OCI-LY3 (cell line): ENCODE measurements at regions not wholly inside any gene's neighbourhood (a gene's known extent, or its start where the extent isn't known, plus 50 kb on each side); places are given as distances from the start of the nearest gene placed in this dataset.

Experiments
- EZH2phosphoT487 ChIP-seq: fragments of 200-600 bp; shearing (Covaris generic); IDR thresholded peaks from 2 replicates; pipeline ENCODE4 v1.6.1; 2018; ENCODE audit warnings: antibody characterized with exemption, mixed run types, low read depth
- TF ChIP-seq, protein P1 (sequence below): fragments of 200-600, 300-600 bp; sonication (generic); IDR thresholded peaks from 2 replicates; pipeline ENCODE4 v1.5.1; 2014; ENCODE audit warnings: antibody characterized with exemption, low read length, low read depth

DNA sequence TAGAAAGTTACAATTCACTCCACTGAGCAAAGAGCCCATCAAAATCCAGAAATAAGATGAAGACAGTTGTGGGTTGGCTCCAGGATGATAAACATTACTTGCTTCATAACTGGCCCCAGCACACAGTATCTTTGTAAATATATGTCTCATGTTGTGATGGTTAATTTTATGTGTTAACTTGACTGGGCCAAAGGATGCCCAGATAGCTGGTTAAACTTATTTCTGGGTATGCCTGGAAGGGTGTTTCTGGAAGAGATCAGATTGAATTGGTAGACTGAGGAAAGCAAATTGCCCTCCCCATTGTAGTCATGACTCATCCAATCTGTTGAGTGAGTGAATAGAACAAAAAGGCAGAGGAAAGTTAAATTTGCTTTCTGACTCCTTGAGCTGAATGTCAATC, 373.8 kb downstream of the LNPK start:
- TF ChIP-seq EZH2phosphoT487, result no peak
- TF ChIP-seq, protein P1, sequence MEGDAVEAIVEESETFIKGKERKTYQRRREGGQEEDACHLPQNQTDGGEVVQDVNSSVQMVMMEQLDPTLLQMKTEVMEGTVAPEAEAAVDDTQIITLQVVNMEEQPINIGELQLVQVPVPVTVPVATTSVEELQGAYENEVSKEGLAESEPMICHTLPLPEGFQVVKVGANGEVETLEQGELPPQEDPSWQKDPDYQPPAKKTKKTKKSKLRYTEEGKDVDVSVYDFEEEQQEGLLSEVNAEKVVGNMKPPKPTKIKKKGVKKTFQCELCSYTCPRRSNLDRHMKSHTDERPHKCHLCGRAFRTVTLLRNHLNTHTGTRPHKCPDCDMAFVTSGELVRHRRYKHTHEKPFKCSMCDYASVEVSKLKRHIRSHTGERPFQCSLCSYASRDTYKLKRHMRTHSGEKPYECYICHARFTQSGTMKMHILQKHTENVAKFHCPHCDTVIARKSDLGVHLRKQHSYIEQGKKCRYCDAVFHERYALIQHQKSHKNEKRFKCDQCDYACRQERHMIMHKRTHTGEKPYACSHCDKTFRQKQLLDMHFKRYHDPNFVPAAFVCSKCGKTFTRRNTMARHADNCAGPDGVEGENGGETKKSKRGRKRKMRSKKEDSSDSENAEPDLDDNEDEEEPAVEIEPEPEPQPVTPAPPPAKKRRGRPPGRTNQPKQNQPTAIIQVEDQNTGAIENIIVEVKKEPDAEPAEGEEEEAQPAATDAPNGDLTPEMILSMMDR, result no peak
